HT-29 (cell line): ENCODE measurements at regions not wholly inside any gene's neighbourhood (a gene's known extent, or its start where the extent isn't known, plus 50 kb on each side); places are given as distances from the start of the nearest gene placed in this dataset.
"Not testable (repeated sequence)": the region's sequence is repeated elsewhere in the genome, so short reads cannot be mapped to it uniquely, and the experiment has no call there.

ENCODE experiments used
- DNase-seq: peaks from one replicate; pipeline ENCODE4 v3.0.0-alpha.2; 2015; ENCODE audit warnings: low spot score

DNA sequence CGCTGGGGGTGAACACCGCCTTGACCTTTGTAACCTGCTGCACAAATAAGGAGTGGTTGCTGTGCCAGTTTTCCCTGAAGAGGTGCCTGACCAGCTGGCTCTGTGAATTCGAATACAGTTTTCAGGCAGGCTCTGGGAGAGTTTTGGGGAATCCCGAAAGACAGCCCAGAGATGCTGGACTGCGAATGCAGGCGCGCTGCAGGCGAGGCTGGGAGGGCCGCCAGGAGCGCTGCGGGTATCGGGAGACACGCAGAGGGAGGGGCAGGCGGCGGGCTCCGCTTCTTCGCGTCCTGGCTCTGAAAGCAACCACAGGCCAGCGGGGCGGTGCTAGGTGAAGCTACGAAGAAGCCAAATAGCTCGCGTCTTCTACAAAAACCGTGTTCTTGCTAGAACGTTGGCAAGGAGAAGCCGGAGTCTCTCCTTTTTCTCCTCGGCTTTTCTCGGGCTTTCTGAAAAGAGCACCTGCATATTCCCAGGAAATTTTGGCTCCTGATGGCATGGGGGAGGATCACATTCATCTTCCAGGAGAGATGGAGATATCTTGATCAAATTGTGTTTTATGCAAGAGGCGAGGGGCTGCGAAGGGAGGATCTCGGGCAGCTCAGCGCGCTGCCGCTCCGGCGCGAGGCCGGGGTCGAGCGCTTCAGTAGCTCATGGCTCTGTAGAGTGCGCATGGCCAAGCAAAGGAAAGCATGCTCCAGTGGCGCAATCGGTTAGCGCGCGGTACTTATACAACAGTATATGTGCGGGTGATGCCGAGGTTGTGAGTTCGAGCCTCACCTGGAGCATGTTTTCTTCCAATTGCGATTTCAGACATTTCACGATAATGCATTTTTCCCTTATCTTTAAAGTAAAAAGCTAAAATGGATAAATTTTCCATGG, 158.1 kb upstream of the ZNF184 start:
- DNase-seq = peak; percentile 44

GRCh38 chr6:27624694-27625262, 151.9 kb upstream of the ZNF184 start:
- DNase-seq = no peak

- DNase-seq = no peak
Observed at GRCh38 chr6:27623103-27623502, 150.2 kb upstream of the ZNF184 start.

- DNase-seq = no peak
Observed at GRCh38 chr6:27619436-27619835, 146.5 kb upstream of the ZNF184 start.

GRCh38 chr6:27617700-27618689, 145.1 kb upstream of the ZNF184 start:
- peak; percentile 32 for DNase-seq

DNA sequence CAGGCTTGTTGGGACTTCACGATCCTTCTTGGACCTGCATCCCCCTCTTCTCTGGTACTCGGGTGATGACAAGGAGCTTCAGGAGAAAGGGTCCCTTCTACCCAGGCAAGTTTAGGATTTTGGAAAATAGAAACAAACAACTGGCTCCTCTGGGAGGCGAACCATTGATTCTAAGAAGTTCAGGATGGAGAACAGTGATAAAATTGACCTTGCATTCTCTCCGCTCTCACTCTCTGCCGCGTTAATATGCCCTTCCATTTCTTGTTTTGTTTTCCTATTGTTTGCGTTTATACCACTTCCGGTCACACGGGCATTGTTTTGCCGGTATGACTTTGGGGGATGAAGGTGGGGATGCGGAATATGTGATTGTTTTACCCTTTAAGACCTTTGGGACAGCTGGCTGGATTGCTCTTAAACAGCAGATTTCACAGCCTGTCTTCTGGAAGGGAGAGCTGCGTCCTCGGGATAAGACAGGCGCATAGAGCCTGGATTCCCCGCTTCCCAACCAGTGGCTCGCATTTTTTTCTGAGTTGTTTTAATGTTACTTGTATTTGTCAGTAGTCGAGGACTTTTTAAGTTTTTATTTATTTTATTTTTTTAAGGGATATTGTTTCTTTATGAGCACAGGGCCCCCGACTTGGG, 144.3 kb upstream of the ZNF184 start:
- DNase-seq = peak; percentile 28

GRCh38 chr6:27616328-27617045, 143.6 kb upstream of the ZNF184 start:
- DNase-seq = no peak

- DNase-seq = no peak
Observed at GRCh38 chr6:27611451-27611850, 138.5 kb upstream of the ZNF184 start.

- peak; percentile 76 for DNase-seq
Observed at GRCh38 chr6:27608916-27609883, 136.3 kb upstream of the ZNF184 start.

- peak; percentile 36 for DNase-seq
Observed at GRCh38 chr6:27605401-27606342, 132.8 kb upstream of the ZNF184 start.

DNA sequence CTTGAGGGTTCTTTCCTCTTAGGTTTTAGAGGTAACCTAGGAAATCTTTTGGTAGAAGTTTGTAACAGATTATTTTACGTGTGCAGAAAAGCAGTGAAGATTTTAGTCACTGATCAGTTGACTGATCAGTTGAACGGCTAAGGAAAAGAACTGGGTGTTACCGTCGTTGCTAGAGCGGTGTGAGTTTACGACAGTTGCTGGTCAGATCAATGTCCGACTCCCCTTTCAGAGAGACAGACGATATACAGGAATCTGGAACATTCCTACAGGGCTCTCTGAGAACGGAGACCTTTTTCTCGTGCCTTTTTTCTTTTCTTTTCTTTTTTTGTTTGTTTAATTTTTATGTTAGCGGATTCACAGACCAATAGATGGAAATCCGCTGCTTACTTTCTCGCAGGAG, 132.1 kb upstream of the ZNF184 start:
- DNase-seq = no peak

DNA sequence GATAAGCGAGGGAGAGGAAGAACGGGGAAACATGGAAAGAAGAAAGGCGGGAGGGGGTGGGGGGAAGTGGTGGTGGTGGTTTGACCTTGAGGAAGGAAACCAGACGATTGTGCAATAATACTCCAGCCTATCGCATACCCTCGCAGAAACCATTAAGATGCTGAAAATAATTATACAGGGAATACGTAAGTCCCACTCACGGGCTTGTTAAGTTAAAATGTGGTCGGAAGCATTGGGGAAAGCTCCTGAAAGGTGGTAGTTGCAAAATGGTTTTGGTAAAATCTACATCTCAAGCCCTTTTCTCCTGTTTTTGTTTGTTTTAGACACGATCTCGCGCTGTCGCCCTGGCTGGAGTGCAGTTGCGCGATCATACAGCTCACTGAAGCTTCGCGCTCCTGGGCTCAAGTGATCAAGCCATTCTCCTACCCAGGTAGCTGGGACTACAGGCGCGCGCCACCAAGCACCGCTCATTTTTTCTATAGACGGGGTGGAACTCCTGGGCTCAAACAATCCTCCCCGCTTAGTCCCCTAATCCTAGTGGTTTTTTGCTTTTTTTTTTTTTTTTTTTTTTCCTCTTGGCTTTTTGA, 128.9 kb upstream of the ZNF184 start:
- no peak for DNase-seq

DNA sequence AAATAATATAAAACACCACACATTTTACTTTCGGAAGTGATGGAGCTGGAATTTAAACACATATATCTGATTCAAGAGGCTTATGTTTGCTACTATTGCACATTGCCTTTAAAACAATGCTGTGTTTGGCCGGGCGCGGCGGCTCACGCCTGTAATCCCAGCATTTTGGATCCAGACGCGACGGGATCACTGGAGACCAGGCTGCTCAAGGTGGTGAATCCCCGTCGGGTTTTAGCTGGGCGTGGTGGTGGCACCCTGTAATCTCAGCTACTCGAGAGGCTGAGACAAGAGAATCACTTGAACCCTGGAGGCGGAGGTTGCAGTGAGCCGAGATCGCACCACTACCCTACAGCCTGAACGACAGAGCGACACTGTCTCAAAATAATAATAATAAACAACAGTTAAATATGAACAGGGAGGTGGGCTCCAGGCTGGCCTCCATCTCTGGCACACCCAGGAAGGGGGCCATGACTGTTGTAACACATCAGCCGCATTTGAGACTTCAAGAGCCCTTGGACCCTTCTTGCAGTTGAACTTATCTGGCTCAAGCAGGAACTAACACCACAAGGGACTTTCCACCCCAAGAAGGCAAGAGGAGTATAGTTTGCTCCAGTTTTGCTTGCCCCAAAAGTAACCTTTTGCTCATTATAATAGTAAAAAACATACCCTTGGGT, 127.1 kb upstream of the ZNF184 start:
- DNase-seq = no peak

GRCh38 chr6:27597031-27597567, 124.2 kb upstream of the ZNF184 start:
- not testable (repeated sequence) for DNase-seq

DNA sequence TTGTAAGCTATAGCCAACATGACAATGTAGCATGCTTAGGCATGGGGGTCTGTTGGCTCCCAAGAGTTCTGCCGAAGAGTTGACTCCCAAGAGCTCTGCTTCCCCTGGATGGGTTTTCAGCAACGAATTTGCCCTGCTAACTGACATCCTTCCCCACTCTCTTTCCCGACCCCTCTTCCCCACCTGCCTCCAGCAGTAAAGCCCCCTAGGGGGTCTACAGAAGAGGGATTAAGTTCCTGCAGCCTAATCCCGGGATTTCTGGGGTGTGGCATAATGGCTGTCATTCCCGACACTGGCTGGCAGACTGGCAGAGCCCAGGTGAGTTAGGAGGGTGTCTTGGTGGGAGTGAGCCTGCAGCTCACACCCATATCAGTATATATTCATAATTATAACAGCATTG, 121.0 kb upstream of the ZNF184 start:
- DNase-seq = no peak

DNA sequence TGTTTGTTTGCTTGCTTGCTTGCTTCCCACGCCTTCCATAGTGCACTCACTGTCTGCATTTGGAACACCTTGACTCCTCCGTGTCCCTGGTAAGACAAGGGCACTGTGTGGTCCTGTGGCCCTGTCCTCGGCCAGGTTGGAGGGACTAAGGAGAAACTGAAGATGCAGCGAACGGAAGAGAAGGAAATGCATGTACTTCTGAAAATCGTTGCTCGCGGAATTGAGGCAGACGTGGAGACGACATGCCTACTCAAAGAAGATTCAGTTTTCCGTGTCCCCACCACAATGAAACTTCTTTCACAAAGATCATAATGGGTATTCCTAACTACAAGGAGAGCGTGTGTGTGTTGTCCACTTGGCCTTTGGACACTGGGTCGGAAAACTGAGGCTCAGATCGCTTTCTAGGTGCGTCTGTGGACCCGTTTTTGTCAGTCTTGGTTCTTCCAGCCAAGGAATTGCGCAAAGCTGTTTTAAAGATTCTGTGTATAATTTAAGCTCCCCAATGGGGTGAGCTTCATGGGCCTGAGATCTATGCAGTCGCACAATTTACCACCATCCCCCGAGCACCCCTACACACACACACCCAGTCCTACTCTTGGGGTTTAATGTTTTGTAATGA, 120.4 kb upstream of the ZNF184 start:
- DNase-seq = no peak
